ENCODE measurements at regions not wholly inside any gene's neighbourhood (a gene's known extent, or its start where the extent isn't known, plus 50 kb on each side); places are given as distances from the start of the nearest gene placed in this dataset.
A peak's percentile ranks its signal among the peaks of the same experiment; 100 is the strongest.
"Not testable (repeated sequence)": the region's sequence is repeated elsewhere in the genome, so short reads cannot be mapped to it uniquely, and the experiment has no call there.

DNA sequence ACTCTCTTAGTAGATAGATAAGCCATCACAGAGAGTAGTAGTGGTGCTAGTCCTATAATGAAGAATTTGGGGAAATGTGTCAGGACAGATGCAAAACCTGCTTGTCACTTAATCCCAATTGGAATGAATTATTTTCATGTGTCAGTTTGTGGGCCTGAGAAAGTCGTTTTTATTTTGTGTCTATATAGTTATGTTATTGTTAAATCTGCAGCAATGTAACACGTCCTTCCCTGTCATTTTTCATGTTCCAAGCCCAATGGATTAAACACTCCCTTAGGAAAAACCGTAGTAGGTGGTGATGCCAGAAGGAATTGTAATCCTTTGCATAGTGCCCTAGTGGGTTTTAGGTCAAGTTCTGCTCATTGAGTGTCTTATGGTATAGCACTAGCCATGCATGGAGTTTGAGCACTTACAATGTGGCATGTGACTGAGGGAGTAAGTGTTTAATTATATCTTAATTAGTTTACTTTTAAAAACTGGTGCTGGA, 105.9 kb upstream of the PRSS16 start:
- ChIA-PET CTCF (interaction anchor here (0.6 kb wide), 1 partner anchor 44 kb away, joined by 4 read pairs; no protein-coding TSS in a partner anchor), POLR2A (no interaction called here)
- H3K4me2 ChIP-seq, result peak overlapping the region; percentile 70
- H2AFZ ChIP-seq (ENCODE audit: low read depth), result peak overlapping the region; percentile 45; the same call in 1 of the 2 replicates
- H3F3A ChIP-seq (replicated peaks; ENCODE audit: insufficient read depth), result peaks cover 43% of the 10 kb centered on the region
- H3K36me3 ChIP-seq (replicated peaks in 1 of 2; ENCODE audit: control insufficient read depth in 1 of 2, insufficient read depth in 2 of 2, low read length in 1 of 2), result peaks cover 10 to 18% of the 10 kb centered on the region in 2 experiments
- 20% methylated on average over 3 of the region's 3 CpGs for WGBS (ENCODE audit: low lambda C conversion rate)
- peak overlapping the region; percentile 72; the same call in 1 of the 2 replicates for H3K9ac ChIP-seq
- peaks cover 63% of the 10 kb centered on the region for H3K79me2 ChIP-seq (ENCODE audit: insufficient read depth)
- TF ChIP-seq, protein P1, sequence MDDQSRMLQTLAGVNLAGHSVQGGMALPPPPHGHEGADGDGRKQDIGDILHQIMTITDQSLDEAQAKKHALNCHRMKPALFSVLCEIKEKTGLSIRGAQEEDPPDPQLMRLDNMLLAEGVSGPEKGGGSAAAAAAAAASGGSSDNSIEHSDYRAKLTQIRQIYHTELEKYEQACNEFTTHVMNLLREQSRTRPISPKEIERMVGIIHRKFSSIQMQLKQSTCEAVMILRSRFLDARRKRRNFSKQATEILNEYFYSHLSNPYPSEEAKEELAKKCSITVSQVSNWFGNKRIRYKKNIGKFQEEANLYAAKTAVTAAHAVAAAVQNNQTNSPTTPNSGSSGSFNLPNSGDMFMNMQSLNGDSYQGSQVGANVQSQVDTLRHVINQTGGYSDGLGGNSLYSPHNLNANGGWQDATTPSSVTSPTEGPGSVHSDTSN (IDR thresholded peaks at IDR 0.05), result no peak
- TF ChIP-seq RCOR1 (IDR thresholded peaks at IDR 0.05; ENCODE audit: low read length) (no peak), GATA2 (CRISPR knock-in tag; IDR thresholded peaks at IDR 0.05) (no peak)
- TF ChIP-seq, protein P2, sequence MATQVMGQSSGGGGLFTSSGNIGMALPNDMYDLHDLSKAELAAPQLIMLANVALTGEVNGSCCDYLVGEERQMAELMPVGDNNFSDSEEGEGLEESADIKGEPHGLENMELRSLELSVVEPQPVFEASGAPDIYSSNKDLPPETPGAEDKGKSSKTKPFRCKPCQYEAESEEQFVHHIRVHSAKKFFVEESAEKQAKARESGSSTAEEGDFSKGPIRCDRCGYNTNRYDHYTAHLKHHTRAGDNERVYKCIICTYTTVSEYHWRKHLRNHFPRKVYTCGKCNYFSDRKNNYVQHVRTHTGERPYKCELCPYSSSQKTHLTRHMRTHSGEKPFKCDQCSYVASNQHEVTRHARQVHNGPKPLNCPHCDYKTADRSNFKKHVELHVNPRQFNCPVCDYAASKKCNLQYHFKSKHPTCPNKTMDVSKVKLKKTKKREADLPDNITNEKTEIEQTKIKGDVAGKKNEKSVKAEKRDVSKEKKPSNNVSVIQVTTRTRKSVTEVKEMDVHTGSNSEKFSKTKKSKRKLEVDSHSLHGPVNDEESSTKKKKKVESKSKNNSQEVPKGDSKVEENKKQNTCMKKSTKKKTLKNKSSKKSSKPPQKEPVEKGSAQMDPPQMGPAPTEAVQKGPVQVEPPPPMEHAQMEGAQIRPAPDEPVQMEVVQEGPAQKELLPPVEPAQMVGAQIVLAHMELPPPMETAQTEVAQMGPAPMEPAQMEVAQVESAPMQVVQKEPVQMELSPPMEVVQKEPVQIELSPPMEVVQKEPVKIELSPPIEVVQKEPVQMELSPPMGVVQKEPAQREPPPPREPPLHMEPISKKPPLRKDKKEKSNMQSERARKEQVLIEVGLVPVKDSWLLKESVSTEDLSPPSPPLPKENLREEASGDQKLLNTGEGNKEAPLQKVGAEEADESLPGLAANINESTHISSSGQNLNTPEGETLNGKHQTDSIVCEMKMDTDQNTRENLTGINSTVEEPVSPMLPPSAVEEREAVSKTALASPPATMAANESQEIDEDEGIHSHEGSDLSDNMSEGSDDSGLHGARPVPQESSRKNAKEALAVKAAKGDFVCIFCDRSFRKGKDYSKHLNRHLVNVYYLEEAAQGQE (IDR thresholded peaks at IDR 0.05; ENCODE audit: low read depth, low read length), result no peak
- H3K27me3 ChIP-seq (ENCODE audit: insufficient read depth), result no peaks in the 10 kb centered on the region
- peak overlapping the region; percentile 40 to 42; a peak in 3 of 4 replicates for H3K4me3 ChIP-seq (ENCODE audit: low read depth in 2 of 2, low read length in 1 of 2)
- no peaks in the 10 kb centered on the region for H3K9me2 ChIP-seq
- no peaks in the 10 kb centered on the region for H3K9me3 ChIP-seq
- DNase-seq, result no peak
- H3K27ac ChIP-seq (ENCODE audit: low read depth in 2 of 2, low read length in 1 of 2), result peak overlapping the region; percentile 42 to 67
- peaks cover 12 to 18% of the 10 kb centered on the region in 2 experiments for H3K4me1 ChIP-seq (ENCODE audit: control insufficient read depth in 1 of 2, insufficient read depth in 2 of 2, low read depth in 1 of 2, low read length in 1 of 2)
- H4K20me1 ChIP-seq (ENCODE audit: insufficient read depth), result no peaks in the 10 kb centered on the region

DNA sequence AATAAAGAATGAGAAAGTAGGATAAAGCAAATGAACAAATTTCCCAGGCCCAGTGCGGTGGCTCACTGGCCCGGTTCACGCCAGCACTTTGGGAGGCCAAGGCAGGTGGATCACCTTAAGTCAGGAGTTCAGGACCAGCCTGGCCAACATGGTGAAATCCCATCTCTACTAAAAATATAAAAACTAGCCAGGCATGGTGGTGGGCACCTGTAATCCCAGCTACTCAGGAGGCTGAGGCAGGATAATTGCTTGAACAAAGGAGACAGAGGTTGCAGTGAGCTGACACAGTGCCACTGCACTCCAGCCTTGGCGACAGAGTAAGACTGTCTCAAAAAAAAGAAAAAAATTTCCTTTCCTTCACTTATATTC, 104.5 kb upstream of the PRSS16 start:
- Histone ChIP-seq H3K4me1 (ENCODE audit: control insufficient read depth in 1 of 2, insufficient read depth in 2 of 2, low read depth in 1 of 2, low read length in 1 of 2) (peaks cover 12 to 20% of the 10 kb centered on the region in 2 experiments), H3K27ac (ENCODE audit: low read depth in 2 of 2, low read length in 1 of 2) (peak overlapping the region in 1 of 2 experiments; percentile 56; a peak in 1 of 4 replicates), H3K79me2 (ENCODE audit: insufficient read depth) (peaks cover 63% of the 10 kb centered on the region), H3F3A (replicated peaks; ENCODE audit: insufficient read depth) (peaks cover 51% of the 10 kb centered on the region)
- WGBS (ENCODE audit: low lambda C conversion rate), result 97% methylated on average over 4 of the region's 4 CpGs
- not testable (repeated sequence) for H2AFZ ChIP-seq (ENCODE audit: low read depth); H4K20me1 ChIP-seq (ENCODE audit: insufficient read depth); H3K36me3 ChIP-seq (replicated peaks in 1 of 2; ENCODE audit: control insufficient read depth in 1 of 2, insufficient read depth in 2 of 2, low read length in 1 of 2); H3K9ac ChIP-seq; H3K4me3 ChIP-seq (ENCODE audit: low read depth in 2 of 2, low read length in 1 of 2); H3K4me2 ChIP-seq; H3K9me2 ChIP-seq; H3K27me3 ChIP-seq (ENCODE audit: insufficient read depth); H3K9me3 ChIP-seq; DNase-seq
- ChIA-PET POLR2A (interaction anchor here (0.6 to 5.4 kb wide), 3 partner anchors 10 to 666 kb away, joined by 4 to 158 read pairs (median 111); a partner anchor contains a TSS), CTCF (interaction anchor here (1.0 to 1.8 kb wide), 2 partner anchors 16 to 547 kb away, joined by 3 to 8 read pairs; no protein-coding TSS in a partner anchor)
